DND-41 (cell line): ENCODE measurements at regions not wholly inside any gene's neighbourhood (a gene's known extent, or its start where the extent isn't known, plus 50 kb on each side); places are given as distances from the start of the nearest gene placed in this dataset.

Experiments
- CTCF ChIP-seq: IDR thresholded peaks from 2 replicates; pipeline ENCODE4 v1.5.1; 2012; ENCODE audit warnings: borderline replicate concordance, low read length, moderate library complexity, mild to moderate bottlenecking; ENCODE audit not compliant: poor library complexity, severe bottlenecking; ENCODE audit errors: extremely low read depth
- EZH2 ChIP-seq: IDR thresholded peaks from 3 replicates; pipeline ENCODE4 v1.6.1; 2012; ENCODE audit warnings: borderline replicate concordance, low read depth, mild to moderate bottlenecking, moderate library complexity, low read length, inconsistent platforms; ENCODE audit not compliant: severe bottlenecking

- no peak for TF ChIP-seq CTCF
- TF ChIP-seq EZH2 = no peak
These were observed 182.5 kb downstream of the RHOU start for GRCh38 chr1:228917755-228918154.
